Esophagus squamous epithelium (tissue), 4 donors: ENCODE measurements at regions not wholly inside any gene's neighbourhood (a gene's known extent, or its start where the extent isn't known, plus 50 kb on each side); places are given as distances from the start of the nearest gene placed in this dataset.

Experiments
- POLR2A ChIP-seq, 4 donors: fragments of 450-650 bp; IDR thresholded peaks; one replicate each; pipeline ENCODE4 v1.6.1; 2017; ENCODE audit warnings: antibody characterized with exemption in 4 of 4, mild to moderate bottlenecking in 4 of 4, moderate library complexity in 3 of 4
- TF ChIP-seq, protein P1 (sequence below), 6 experiments: fragments of 450-650 bp in 4 of 6; fragments of 200-600 bp in 2 of 6; sonication (generic) in 2 of 6; IDR thresholded peaks; one replicate each; pipeline ENCODE4 v1.5.1; 2016 to 2019; ENCODE audit warnings: antibody characterized with exemption in 6 of 6, mild to moderate bottlenecking in 4 of 6, moderate library complexity in 4 of 6

DNA sequence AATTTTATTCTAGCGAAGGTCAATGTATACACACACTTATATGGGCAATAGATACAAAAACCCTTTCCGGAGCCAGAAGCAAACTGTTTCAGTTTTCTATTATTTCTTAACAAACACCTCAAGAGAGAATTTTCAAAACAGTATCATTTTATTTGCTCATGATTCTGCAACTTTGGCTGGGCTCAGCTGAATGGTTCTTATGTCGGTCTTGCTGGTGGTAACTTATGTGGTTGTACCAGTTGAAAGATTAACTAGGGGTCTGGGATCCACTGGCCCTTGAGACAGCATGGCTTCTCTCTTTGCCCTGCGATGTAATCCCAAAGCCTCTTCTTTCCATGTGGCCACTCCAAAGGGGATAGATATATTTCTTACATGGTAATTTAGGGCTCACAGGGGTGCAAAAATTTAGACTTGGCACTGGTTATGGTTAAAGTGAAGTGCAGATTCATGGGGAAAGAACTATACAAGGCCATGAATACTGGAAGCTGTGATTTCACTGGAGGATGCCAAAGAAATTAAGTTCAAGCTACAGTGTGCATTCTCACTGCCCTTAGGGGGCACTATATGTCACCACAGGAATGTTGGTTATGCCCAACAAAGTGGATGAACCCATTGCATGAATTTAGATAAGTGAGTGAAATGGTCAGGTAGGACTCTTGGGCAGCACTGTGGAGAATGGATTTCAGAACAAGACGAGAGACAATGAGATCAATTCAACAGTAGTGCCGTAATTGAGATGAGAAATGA lies 94.3 kb upstream of the NAV3 start:
- TF ChIP-seq, protein P1, sequence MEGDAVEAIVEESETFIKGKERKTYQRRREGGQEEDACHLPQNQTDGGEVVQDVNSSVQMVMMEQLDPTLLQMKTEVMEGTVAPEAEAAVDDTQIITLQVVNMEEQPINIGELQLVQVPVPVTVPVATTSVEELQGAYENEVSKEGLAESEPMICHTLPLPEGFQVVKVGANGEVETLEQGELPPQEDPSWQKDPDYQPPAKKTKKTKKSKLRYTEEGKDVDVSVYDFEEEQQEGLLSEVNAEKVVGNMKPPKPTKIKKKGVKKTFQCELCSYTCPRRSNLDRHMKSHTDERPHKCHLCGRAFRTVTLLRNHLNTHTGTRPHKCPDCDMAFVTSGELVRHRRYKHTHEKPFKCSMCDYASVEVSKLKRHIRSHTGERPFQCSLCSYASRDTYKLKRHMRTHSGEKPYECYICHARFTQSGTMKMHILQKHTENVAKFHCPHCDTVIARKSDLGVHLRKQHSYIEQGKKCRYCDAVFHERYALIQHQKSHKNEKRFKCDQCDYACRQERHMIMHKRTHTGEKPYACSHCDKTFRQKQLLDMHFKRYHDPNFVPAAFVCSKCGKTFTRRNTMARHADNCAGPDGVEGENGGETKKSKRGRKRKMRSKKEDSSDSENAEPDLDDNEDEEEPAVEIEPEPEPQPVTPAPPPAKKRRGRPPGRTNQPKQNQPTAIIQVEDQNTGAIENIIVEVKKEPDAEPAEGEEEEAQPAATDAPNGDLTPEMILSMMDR (IDR thresholded peaks at IDR 0.05) = no peak
- TF ChIP-seq POLR2A (IDR thresholded peaks at IDR 0.05) = no peak
